Mesothelial cell of epicardium (in vitro differentiated cells): ENCODE measurements at regions not wholly inside any gene's neighbourhood (a gene's known extent, or its start where the extent isn't known, plus 50 kb on each side); places are given as distances from the start of the nearest gene placed in this dataset.

ENCODE experiments used
- DNase-seq, 2 experiments: peaks; one replicate each; pipeline ENCODE4 v3.0.0; 2021; ENCODE audit warnings: low spot score in 2 of 2; ENCODE audit not compliant: unreplicated experiment in 2 of 2
- H3K27ac Mint-ChIP-seq: 2 replicates; pipeline ENCODE4 v1.8.0; 2021; ENCODE audit warnings: mixed read lengths
- H3K27me3 Mint-ChIP-seq: 2 replicates; pipeline ENCODE4 v1.8.0; 2021; ENCODE audit warnings: low read depth, mixed read lengths
- H3K36me3 Mint-ChIP-seq: 2 replicates; pipeline ENCODE4 v1.8.0; 2021; ENCODE audit warnings: mixed read lengths
- H3K4me1 Mint-ChIP-seq: 2 replicates; pipeline ENCODE4 v1.8.0; 2021; ENCODE audit warnings: mixed read lengths
- H3K4me3 Mint-ChIP-seq: 2 replicates; pipeline ENCODE4 v1.8.0; 2021; ENCODE audit warnings: mild to moderate bottlenecking, moderate library complexity, mixed read lengths
- H3K9me3 Mint-ChIP-seq: 2 replicates; pipeline ENCODE4 v1.8.0; 2021; ENCODE audit warnings: mixed read lengths
- CTCF ChIP-seq: fragments of 200-600 bp; sonication (generic); IDR thresholded peaks from one replicate; pipeline ENCODE4 v1.5.0; 2021; ENCODE audit warnings: antibody characterized with exemption; ENCODE audit not compliant: unreplicated experiment

GRCh38 chr7:55288070-55288824 lies 76.9 kb upstream of the LANCL2 start:
- DNase-seq = no peak
- peaks cover 59% of the 10 kb centered on the region for H3K27me3 Mint-ChIP-seq
- H3K36me3 Mint-ChIP-seq = no peaks in the 10 kb centered on the region
- no peak for TF ChIP-seq CTCF
- H3K4me1 Mint-ChIP-seq = no peaks in the 10 kb centered on the region
- no peak overlapping the region for H3K27ac Mint-ChIP-seq
- H3K4me3 Mint-ChIP-seq = no peak overlapping the region
- H3K9me3 Mint-ChIP-seq = peaks cover 3% of the 10 kb centered on the region

- Mint-ChIP-seq H3K4me3 (no peak overlapping the region), H3K4me1 (no peaks in the 10 kb centered on the region), H3K27ac (no peak overlapping the region), H3K9me3 (peaks cover 3% of the 10 kb centered on the region), H3K27me3 (peaks cover 41% of the 10 kb centered on the region), H3K36me3 (no peaks in the 10 kb centered on the region)
- DNase-seq = no peak
- TF ChIP-seq CTCF = no peak
Measured at GRCh38 chr7:55296070-55296469, 69.1 kb upstream of the LANCL2 start.

GRCh38 chr7:55299273-55299967 lies 65.7 kb upstream of the LANCL2 start:
- Mint-ChIP-seq H3K27ac (no peak overlapping the region), H3K4me3 (no peak overlapping the region), H3K36me3 (no peaks in the 10 kb centered on the region), H3K27me3 (peaks cover 30% of the 10 kb centered on the region), H3K4me1 (no peaks in the 10 kb centered on the region), H3K9me3 (no peaks in the 10 kb centered on the region)
- TF ChIP-seq CTCF = no peak
- DNase-seq = no peak

- peaks cover 22% of the 10 kb centered on the region for H3K27me3 Mint-ChIP-seq
- no peak for TF ChIP-seq CTCF
- H3K9me3 Mint-ChIP-seq = no peaks in the 10 kb centered on the region
- DNase-seq = no peak
- H3K4me3 Mint-ChIP-seq = no peak overlapping the region
- no peaks in the 10 kb centered on the region for H3K4me1 Mint-ChIP-seq
- H3K36me3 Mint-ChIP-seq = no peaks in the 10 kb centered on the region
- no peak overlapping the region for H3K27ac Mint-ChIP-seq
Measured at GRCh38 chr7:55303220-55303619, 61.9 kb upstream of the LANCL2 start.

GRCh38 chr7:55304018-55304762 lies 60.9 kb upstream of the LANCL2 start:
- Mint-ChIP-seq H3K4me1 (no peaks in the 10 kb centered on the region), H3K27ac (no peak overlapping the region), H3K9me3 (no peaks in the 10 kb centered on the region), H3K36me3 (no peaks in the 10 kb centered on the region), H3K4me3 (no peak overlapping the region), H3K27me3 (peaks cover 18% of the 10 kb centered on the region)
- no peak for DNase-seq
- TF ChIP-seq CTCF = no peak
